Astrocyte of the cerebellum (primary cell): ENCODE measurements at regions not wholly inside any gene's neighbourhood (a gene's known extent, or its start where the extent isn't known, plus 50 kb on each side); places are given as distances from the start of the nearest gene placed in this dataset.
"Not testable (repeated sequence)": the region's sequence is repeated elsewhere in the genome, so short reads cannot be mapped to it uniquely, and the experiment has no call there.

ENCODE experiments used
- DNase-seq: peaks from one replicate; pipeline ENCODE4 v3.0.0-alpha.2; 2011; ENCODE audit warnings: low read depth
- H3K4me3 ChIP-seq: 2 replicates; pipeline ENCODE4 v1.5.1; 2011; ENCODE audit warnings: mild to moderate bottlenecking, low read depth, low read length, moderate library complexity
- CTCF ChIP-seq: IDR thresholded peaks from 2 replicates; pipeline ENCODE4 v1.5.1; 2012; ENCODE audit warnings: low read length, low read depth, moderate library complexity, mild to moderate bottlenecking; ENCODE audit errors: missing control alignments
- in situ Hi-C: cut with HindIII; loops from 2 replicates; pipeline ENCODE4 v1.10.0; 2017; ENCODE audit warnings: low sequenced_read_pairs

- DNase-seq = no peak
- in situ Hi-C loops = no loop called here
- H3K4me3 ChIP-seq = no peak overlapping the region
- no peak for TF ChIP-seq CTCF
Measured at GRCh38 chr16:46519063-46519462, 102.1 kb downstream of the SHCBP1 start.

- no peak for DNase-seq
- in situ Hi-C loops = no loop called here
- H3K4me3 ChIP-seq = no peak overlapping the region
- TF ChIP-seq CTCF = no peak
Measured at GRCh38 chr16:46496701-46497100, 124.5 kb downstream of the SHCBP1 start.

- in situ Hi-C loops = no loop called here
Measured at GRCh38 chr16:46482895-46483294, 138.3 kb downstream of the SHCBP1 start.

GRCh38 chr16:46466239-46466638 lies 154.9 kb downstream of the SHCBP1 start:
- no peak for DNase-seq
- H3K4me3 ChIP-seq = no peak overlapping the region
- TF ChIP-seq CTCF = no peak
- in situ Hi-C loops = no loop called here

More at GRCh38 chr16:46482895-46483294, 138.3 kb downstream of the SHCBP1 start:
- no peak for DNase-seq
- no peak overlapping the region for H3K4me3 ChIP-seq
- no peak for TF ChIP-seq CTCF

GRCh38 chr16:46454801-46455200 lies 166.4 kb downstream of the SHCBP1 start:
- H3K4me3 ChIP-seq, in situ Hi-C loops, DNase-seq: not testable (repeated sequence)

- in situ Hi-C loops = no loop called here
- H3K4me3 ChIP-seq = no peak overlapping the region
- no peak for DNase-seq
- no peak for TF ChIP-seq CTCF
Measured at GRCh38 chr16:46428108-46429061, 192.8 kb downstream of the SHCBP1 start.
